Coronary artery (tissue), 2 donors: ENCODE measurements at regions not wholly inside any gene's neighbourhood (a gene's known extent, or its start where the extent isn't known, plus 50 kb on each side); places are given as distances from the start of the nearest gene placed in this dataset.

Source experiments
- DNase-seq: peaks from one replicate; pipeline ENCODE4 v3.0.0-alpha.2; 2017; ENCODE audit warnings: low spot score
- H3K27ac ChIP-seq, 2 donors: fragments of 200-600 bp; sonication (generic); one replicate each; pipeline ENCODE4 v1.5.1; 2016 to 2019
- H3K4me3 ChIP-seq: fragments of 200-600 bp; sonication (generic); 2 replicates; pipeline ENCODE4 v1.5.1; 2016; ENCODE audit warnings: mild to moderate bottlenecking, moderate library complexity
- CTCF ChIP-seq: fragments of 200-600 bp; sonication (generic); IDR thresholded peaks from one replicate; pipeline ENCODE4 v1.5.1; 2019; ENCODE audit warnings: antibody characterized with exemption

- TF ChIP-seq CTCF, result no peak
- no peak overlapping the region for H3K27ac ChIP-seq
- no peak for DNase-seq
Measured at GRCh38 chr6:127000631-127001030, 117.8 kb upstream of the RSPO3 start.

GRCh38 chr6:127013865-127014264, 104.6 kb upstream of the RSPO3 start:
- no peak for TF ChIP-seq CTCF
- H3K4me3 ChIP-seq, result no peak overlapping the region
- no peak overlapping the region for H3K27ac ChIP-seq
- no peak for DNase-seq

More at GRCh38 chr6:127000631-127001030, 117.8 kb upstream of the RSPO3 start:
- no peak overlapping the region for H3K4me3 ChIP-seq

- H3K4me3 ChIP-seq, result no peak overlapping the region
- DNase-seq, result no peak
- no peak for TF ChIP-seq CTCF
- no peak overlapping the region for H3K27ac ChIP-seq
Measured at GRCh38 chr6:127015858-127016257, 102.6 kb upstream of the RSPO3 start.

- H3K27ac ChIP-seq, result no peak overlapping the region
- DNase-seq, result no peak
- H3K4me3 ChIP-seq, result no peak overlapping the region
- no peak for TF ChIP-seq CTCF
Measured at GRCh38 chr6:127019828-127020227, 98.6 kb upstream of the RSPO3 start.

GRCh38 chr6:127022302-127022701, 96.2 kb upstream of the RSPO3 start:
- Histone ChIP-seq H3K4me3 (no peak overlapping the region), H3K27ac (no peak overlapping the region)
- no peak for TF ChIP-seq CTCF
- no peak for DNase-seq

- Histone ChIP-seq H3K4me3 (no peak overlapping the region), H3K27ac (no peak overlapping the region)
- TF ChIP-seq CTCF, result no peak
- no peak for DNase-seq
Measured at GRCh38 chr6:127023001-127023778, 95.3 kb upstream of the RSPO3 start.

GRCh38 chr6:127026247-127026646, 92.2 kb upstream of the RSPO3 start:
- TF ChIP-seq CTCF, result no peak
- no peak for DNase-seq
- Histone ChIP-seq H3K27ac (no peak overlapping the region), H3K4me3 (no peak overlapping the region)
